ENCODE measurements at regions not wholly inside any gene's neighbourhood (a gene's known extent, or its start where the extent isn't known, plus 50 kb on each side); places are given as distances from the start of the nearest gene placed in this dataset.

GRCh38 chr7:98548971-98549370 is 68.1 kb upstream of the NPTX2 start (continued):
- TF ChIP-seq JUNB (IDR thresholded peaks at IDR 0.05; ENCODE audit: unreplicated experiment) (no peak), CTCF (conservative IDR thresholded peaks at IDR 0.05; ENCODE audit: low read depth in 2 of 2) (no peak)

- Histone ChIP-seq H3K27ac (ENCODE audit: low read depth) (no peak overlapping the region), H2AFZ (no peak overlapping the region), H3K4me1 (ENCODE audit: insufficient read depth) (no peaks in the 10 kb centered on the region), H4K20me1 (replicated peaks; ENCODE audit: insufficient read depth) (no peaks in the 10 kb centered on the region; the same call in 1 of the 2 replicates), H3K9me2 (ENCODE audit: insufficient read depth) (no peaks in the 10 kb centered on the region), H3K79me2 (replicated peaks; ENCODE audit: insufficient read depth) (no peaks in the 10 kb centered on the region), H3K4me2 (no peak overlapping the region), H3K4me3 (no peak overlapping the region), H3K36me3 (ENCODE audit: insufficient read depth) (no peaks in the 10 kb centered on the region), H3F3A (replicated peaks; ENCODE audit: low read depth) (no peaks in the 10 kb centered on the region), H3K27me3 (ENCODE audit: insufficient read depth) (no peaks in the 10 kb centered on the region)
- Mint-ChIP-seq H3K36me3 (ENCODE audit: low read depth) (peaks cover 2% of the 10 kb centered on the region; the same call in 1 of the 3 replicates), H3K27me3 (ENCODE audit: insufficient read depth, low read depth, poor library complexity) (peaks cover 9% of the 10 kb centered on the region), H3K4me3 (no peak overlapping the region), H3K9me3 (peaks cover 25% of the 10 kb centered on the region), H3K4me1 (no peaks in the 10 kb centered on the region), H3K27ac (no peak overlapping the region)
- TF ChIP-seq ETS1 (IDR thresholded peaks at IDR 0.05) = no peak
- TF ChIP-seq JUNB (IDR thresholded peaks at IDR 0.05; ENCODE audit: unreplicated experiment) = no peak
- no peak for TF ChIP-seq EZH2phosphoT487 (IDR thresholded peaks at IDR 0.05; ENCODE audit: unreplicated experiment)
- no peak for TF ChIP-seq CREB1 (CRISPR knock-in tag; IDR thresholded peaks at IDR 0.05; ENCODE audit: low read depth)
- no peak for TF ChIP-seq REST (IDR thresholded peaks at IDR 0.05; ENCODE audit: unreplicated experiment)
- ATAC-seq = no peak
- no peak for DNase-seq (ENCODE audit: low spot score)
Observed at GRCh38 chr7:98548370-98548769, 68.7 kb upstream of the NPTX2 start.

- H3K27ac Mint-ChIP-seq = no peak overlapping the region
- no peaks in the 10 kb centered on the region for H3K27me3 ChIP-seq (ENCODE audit: insufficient read depth)
- no peak for ATAC-seq
Observed at GRCh38 chr7:98541101-98541500, 76.0 kb upstream of the NPTX2 start.

More at GRCh38 chr7:98541101-98541500, 76.0 kb upstream of the NPTX2 start:
- Histone ChIP-seq H3K79me2 (replicated peaks; ENCODE audit: insufficient read depth) (no peaks in the 10 kb centered on the region), H3F3A (replicated peaks; ENCODE audit: low read depth) (no peaks in the 10 kb centered on the region), H4K20me1 (replicated peaks; ENCODE audit: insufficient read depth) (no peaks in the 10 kb centered on the region), H3K4me2 (no peak overlapping the region), H3K4me3 (no peak overlapping the region), H3K9me2 (ENCODE audit: insufficient read depth) (no peaks in the 10 kb centered on the region), H2AFZ (no peak overlapping the region), H3K27ac (ENCODE audit: low read depth) (no peak overlapping the region), H3K36me3 (ENCODE audit: insufficient read depth) (no peaks in the 10 kb centered on the region; the same call in 1 of the 2 replicates), H3K4me1 (ENCODE audit: insufficient read depth) (no peaks in the 10 kb centered on the region)
- Mint-ChIP-seq H3K4me1 (no peaks in the 10 kb centered on the region), H3K27me3 (ENCODE audit: insufficient read depth, low read depth, poor library complexity) (peaks cover 14% of the 10 kb centered on the region), H3K36me3 (ENCODE audit: low read depth) (no peaks in the 10 kb centered on the region), H3K4me3 (no peak overlapping the region), H3K9me3 (peaks cover 8% of the 10 kb centered on the region; the same call in 2 of the 3 replicates)
- DNase-seq (ENCODE audit: low spot score) = no peak
- no peak for TF ChIP-seq EZH2phosphoT487 (IDR thresholded peaks at IDR 0.05; ENCODE audit: unreplicated experiment)

All from GM23338 (cell line).